Epithelial cell of esophagus (primary cell): ENCODE measurements at regions not wholly inside any gene's neighbourhood (a gene's known extent, or its start where the extent isn't known, plus 50 kb on each side); places are given as distances from the start of the nearest gene placed in this dataset.

Source experiments
- DNase-seq: peaks from one replicate; pipeline ENCODE4 v3.0.0; 2010; ENCODE audit warnings: low read depth
- H3K4me3 ChIP-seq: 2 replicates; pipeline ENCODE4 v1.5.1; 2011; ENCODE audit warnings: mild to moderate bottlenecking, low read length, control low read depth
- TF ChIP-seq, protein P1 (sequence below): IDR thresholded peaks from 2 replicates; pipeline ENCODE4 v1.5.1; 2011; ENCODE audit warnings: low read depth, mild to moderate bottlenecking, low read length, control low read depth, inconsistent platforms; ENCODE audit not compliant: insufficient read depth; ENCODE audit errors: missing control alignments

DNA sequence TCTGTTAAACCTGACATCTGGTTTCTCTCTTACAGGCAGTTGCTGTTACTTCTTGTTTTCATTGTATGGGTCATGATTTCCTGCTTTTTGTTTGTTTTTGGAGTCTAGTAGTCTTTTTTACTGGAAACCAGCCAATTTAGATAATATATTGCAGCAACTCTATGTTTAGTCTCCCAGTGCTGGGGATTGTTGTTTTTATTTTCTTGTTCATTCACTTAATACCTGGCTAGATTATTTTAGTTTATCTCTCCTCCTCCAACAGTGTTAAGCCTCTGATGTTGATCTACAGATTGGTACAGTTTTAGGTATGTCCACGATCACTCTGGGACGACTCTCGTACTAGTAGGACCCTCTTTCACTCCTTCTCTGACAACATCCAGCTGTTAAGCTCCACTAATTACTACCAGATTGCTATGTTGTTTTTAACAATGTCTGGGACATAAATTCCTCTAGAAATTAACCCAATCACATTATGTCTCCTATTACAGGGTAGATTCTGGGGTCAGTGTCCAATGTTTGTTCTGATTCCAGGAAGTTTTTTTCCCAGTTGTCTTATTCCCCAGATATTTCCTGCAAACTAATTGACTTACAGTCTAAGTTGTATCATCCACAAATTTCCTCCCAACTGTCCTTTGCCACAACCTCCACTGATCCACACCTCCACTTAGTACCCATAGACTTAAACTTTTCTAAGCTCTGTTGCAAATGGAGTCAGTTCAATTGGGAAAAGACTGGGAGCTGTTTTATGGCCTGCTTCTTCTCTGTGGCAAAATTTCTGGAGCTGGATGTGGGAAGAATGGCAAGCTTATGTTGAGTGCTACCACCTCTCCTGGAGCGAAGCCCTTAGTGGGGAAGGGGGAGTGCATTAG, 1280.6 kb upstream of the CNTN5 start:
- no peak overlapping the region for H3K4me3 ChIP-seq
- TF ChIP-seq, protein P1, sequence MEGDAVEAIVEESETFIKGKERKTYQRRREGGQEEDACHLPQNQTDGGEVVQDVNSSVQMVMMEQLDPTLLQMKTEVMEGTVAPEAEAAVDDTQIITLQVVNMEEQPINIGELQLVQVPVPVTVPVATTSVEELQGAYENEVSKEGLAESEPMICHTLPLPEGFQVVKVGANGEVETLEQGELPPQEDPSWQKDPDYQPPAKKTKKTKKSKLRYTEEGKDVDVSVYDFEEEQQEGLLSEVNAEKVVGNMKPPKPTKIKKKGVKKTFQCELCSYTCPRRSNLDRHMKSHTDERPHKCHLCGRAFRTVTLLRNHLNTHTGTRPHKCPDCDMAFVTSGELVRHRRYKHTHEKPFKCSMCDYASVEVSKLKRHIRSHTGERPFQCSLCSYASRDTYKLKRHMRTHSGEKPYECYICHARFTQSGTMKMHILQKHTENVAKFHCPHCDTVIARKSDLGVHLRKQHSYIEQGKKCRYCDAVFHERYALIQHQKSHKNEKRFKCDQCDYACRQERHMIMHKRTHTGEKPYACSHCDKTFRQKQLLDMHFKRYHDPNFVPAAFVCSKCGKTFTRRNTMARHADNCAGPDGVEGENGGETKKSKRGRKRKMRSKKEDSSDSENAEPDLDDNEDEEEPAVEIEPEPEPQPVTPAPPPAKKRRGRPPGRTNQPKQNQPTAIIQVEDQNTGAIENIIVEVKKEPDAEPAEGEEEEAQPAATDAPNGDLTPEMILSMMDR, result no peak
- peak; percentile 39 for DNase-seq

DNA sequence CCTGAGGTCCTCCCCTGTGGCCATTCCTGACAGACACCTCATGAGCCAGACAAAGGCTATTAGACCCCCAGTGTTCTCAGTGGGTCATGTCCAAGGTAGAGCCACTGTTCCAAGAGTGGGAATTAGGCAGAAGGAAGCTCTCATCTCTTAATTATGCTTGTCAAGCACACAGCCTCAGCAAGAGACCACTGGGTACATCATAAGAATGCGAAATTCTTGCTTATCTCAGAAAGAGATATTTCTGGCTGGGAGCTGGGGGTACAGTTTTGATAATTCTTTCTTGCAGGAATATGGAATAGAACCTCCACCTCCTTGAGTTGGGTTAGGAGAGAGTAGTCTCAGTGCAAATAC, 1280.0 kb upstream of the CNTN5 start:
- no peak overlapping the region for H3K4me3 ChIP-seq
- TF ChIP-seq, protein P1, result no peak
- DNase-seq, result no peak

DNA sequence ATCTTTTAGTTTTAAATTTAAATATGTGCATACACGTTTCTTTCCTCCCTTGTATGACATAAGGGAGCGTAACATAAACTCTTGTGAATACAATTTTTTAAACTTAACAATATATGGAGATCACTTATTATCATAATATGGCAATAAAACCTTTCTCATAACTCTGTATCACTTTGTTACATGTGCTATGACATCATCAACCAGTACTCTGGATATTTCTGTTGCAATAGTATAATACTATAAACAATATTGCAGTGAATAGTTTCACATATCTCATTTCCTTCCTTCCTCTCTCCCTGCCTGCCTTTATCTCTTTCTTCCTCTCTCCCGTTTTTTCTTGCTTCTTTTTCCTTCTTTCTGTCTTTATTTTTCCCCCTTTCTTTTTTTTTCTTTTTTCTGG, 1278.0 kb upstream of the CNTN5 start:
- peak; percentile 3 for DNase-seq
- no peak overlapping the region for H3K4me3 ChIP-seq
- TF ChIP-seq, protein P1, result no peak

DNA sequence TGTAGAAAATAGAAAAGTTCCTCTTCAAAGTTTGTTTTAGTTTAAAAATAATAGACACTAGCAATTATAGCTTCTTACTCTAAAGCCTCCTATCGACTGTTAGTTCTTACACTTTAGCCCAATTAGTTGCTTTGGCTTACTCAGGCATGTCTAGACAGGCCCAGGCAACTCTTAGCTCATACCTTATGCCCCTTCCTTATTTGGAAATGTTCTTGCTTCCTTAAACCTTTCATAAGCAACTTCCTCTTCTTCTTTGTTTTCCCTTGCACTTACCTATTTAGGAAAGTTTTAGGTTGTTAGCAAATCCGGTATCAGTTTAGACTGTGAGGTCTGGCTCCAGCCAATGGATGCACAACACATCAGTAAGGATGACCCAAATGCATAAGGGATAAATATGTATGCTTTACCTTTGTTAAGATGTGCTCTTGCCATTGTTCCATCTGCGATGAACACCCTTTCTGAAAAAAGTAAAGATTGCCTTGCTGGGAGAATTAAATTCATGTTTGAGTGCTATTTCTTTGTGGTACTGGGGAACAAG, 1277.5 kb upstream of the CNTN5 start:
- TF ChIP-seq, protein P1, result no peak
- peak; percentile 85 for DNase-seq
- no peak overlapping the region for H3K4me3 ChIP-seq

DNA sequence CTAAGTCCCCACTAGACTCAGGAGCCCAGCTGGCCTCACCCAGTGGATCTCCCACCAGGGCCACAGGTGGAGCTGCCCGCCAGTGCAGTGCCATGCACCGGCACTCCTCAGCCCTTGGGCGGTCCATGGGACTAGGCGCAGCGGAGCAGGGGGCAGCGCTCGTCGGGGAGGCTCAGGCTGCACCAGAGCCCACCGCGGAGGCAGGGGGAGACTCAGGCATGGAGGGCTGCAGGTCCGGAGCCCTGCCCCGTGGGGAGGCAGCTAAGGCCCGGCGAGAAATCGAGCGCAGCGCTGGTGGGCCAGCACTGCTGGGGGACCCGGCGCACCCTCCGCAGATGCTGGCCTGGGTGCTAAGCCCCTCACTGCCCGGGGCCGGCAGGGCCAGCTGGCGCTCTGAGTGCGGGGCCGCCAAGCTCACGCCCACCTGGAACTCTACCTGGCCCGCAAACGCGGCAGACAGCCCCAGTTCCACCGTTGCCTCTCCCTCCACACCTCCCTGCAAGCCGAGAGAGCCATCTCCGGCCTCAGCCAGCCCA, 1275.2 kb upstream of the CNTN5 start:
- TF ChIP-seq, protein P1, result no peak
- no peak for DNase-seq
- no peak overlapping the region for H3K4me3 ChIP-seq

DNA sequence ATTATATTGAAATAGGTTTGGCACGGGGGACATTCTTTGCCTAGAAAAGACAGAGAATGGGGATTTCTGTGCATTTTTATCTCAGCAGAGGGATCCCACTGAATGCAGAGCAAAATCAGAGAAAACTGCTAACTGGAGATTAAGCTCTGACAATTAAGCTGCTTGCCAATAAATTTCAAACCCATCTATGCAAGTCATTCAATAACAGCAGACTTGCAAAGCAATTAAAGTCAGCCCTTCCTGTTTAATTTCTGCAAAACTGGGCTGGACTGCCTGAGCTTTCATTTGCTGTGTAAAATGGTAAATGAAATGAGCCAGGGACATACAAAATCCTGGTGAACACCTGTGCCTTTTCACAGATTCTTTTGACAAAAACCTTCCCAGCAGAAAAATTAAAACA, 1273.9 kb upstream of the CNTN5 start:
- DNase-seq, result no peak
- no peak overlapping the region for H3K4me3 ChIP-seq
- TF ChIP-seq, protein P1, result no peak
